Mucosa of rectum (tissue), 2 donors: ENCODE measurements at regions not wholly inside any gene's neighbourhood (a gene's known extent, or its start where the extent isn't known, plus 50 kb on each side); places are given as distances from the start of the nearest gene placed in this dataset.
"Not testable (repeated sequence)": the region's sequence is repeated elsewhere in the genome, so short reads cannot be mapped to it uniquely, and the experiment has no call there.

Experiments
- H3K27ac ChIP-seq, 2 donors: one replicate each; pipeline ENCODE4 v1.7.0; 2013; ENCODE audit warnings: inconsistent platforms in 2 of 2, low read depth in 2 of 2, low read length in 2 of 2
- H3K27me3 ChIP-seq, 2 donors: one replicate each; pipeline ENCODE4 v1.7.0; 2013; ENCODE audit warnings: low read length in 2 of 2; ENCODE audit not compliant: control insufficient read depth in 2 of 2, insufficient read depth in 2 of 2
- H3K36me3 ChIP-seq, 2 donors: one replicate each; pipeline ENCODE4 v1.7.0; 2013; ENCODE audit warnings: low read length in 2 of 2; ENCODE audit not compliant: control insufficient read depth in 2 of 2, insufficient read depth in 2 of 2
- H3K4me1 ChIP-seq, 2 donors: one replicate each; pipeline ENCODE4 v1.7.0; 2013; ENCODE audit warnings: low read length in 2 of 2, mild to moderate bottlenecking in 1 of 2; ENCODE audit not compliant: control insufficient read depth in 2 of 2, insufficient read depth in 2 of 2
- H3K4me3 ChIP-seq, 2 donors: one replicate each; pipeline ENCODE4 v1.7.0; 2013; ENCODE audit warnings: low read length in 2 of 2
- H3K9ac ChIP-seq, 2 donors: one replicate each; pipeline ENCODE4 v1.7.0; 2013; ENCODE audit warnings: low read length in 2 of 2, low read depth in 1 of 2, mild to moderate bottlenecking in 1 of 2
- H3K9me3 ChIP-seq, 2 donors: one replicate each; pipeline ENCODE4 v1.7.0; 2013; ENCODE audit warnings: low read length in 2 of 2; ENCODE audit not compliant: control insufficient read depth in 2 of 2
- donor health status: healthy.
- donor health status: Normal muscosa, but diverticular disease.

DNA sequence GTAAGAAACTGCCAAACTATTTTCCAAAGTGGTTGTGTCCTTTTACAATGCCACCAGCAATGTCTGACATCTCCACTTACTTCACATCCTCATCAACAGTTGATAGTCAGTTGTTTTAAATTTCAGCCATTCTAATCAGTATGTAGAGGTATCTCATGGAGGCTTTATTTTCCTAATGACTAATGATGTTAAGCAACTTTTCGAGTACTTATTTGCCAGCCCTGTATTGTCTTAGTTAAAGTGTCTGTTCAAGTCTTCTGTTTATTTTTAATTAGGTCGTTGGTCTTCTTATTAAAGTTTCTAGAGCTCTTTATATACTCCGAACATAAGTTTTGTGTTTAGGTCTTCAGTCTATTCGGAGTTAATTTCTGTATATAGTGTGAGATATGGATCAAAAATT lies 54.9 kb upstream of the NBPF12 start:
- H3K9me3 ChIP-seq, H3K4me3 ChIP-seq, H3K27ac ChIP-seq, H3K36me3 ChIP-seq, H3K9ac ChIP-seq, H3K27me3 ChIP-seq, H3K4me1 ChIP-seq: not testable (repeated sequence)

DNA sequence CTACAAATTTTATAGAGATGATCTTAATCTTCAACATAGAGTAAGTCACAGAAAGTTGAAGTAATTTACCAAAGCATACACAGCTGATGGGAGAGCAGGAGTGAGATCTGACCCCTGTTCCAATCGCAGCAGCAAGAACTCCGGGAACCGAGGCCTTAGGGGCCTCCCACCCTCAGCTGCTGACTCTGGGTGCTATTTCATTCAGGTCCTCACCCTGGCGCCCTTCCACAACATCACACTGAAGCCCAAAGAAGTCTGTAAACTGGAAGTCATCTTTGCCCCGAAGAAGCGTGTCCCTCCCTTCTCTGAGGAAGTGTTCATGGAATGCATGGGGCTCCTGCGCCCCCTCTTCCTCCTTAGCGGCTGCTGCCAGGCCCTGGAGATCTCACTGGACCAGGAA lies 57.0 kb upstream of the NBPF12 start:
- not testable (repeated sequence) for H3K4me3 ChIP-seq, H3K4me1 ChIP-seq, H3K36me3 ChIP-seq, H3K27ac ChIP-seq, H3K27me3 ChIP-seq, H3K9ac ChIP-seq, H3K9me3 ChIP-seq

DNA sequence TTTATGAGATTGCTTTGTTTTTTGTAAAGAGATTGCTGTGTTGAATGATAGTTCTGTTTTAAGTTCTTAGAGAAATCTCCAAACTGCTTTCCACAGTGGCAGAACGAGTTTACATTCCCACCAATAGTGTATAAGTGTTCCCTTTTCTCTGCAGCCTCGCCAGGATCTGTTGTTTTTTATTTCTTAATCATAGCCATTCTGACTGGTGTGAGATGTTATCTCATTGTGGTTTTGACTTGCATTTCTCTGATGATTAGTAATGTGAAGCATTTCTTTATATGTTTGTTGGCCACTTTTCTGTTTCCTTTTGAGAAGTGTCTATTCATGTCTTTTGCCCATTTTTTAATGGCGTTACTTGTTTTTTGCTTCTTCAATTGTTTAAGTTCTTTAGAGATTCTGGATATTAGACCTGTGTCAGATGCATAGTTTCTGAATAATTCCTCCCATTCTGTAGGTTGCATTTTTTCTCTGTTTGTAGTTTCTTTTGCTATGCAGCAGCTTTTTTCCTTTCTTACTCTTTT lies 74.3 kb upstream of the NBPF12 start:
- not testable (repeated sequence) for H3K27me3 ChIP-seq, H3K9ac ChIP-seq, H3K9me3 ChIP-seq, H3K4me1 ChIP-seq, H3K36me3 ChIP-seq, H3K27ac ChIP-seq, H3K4me3 ChIP-seq

DNA sequence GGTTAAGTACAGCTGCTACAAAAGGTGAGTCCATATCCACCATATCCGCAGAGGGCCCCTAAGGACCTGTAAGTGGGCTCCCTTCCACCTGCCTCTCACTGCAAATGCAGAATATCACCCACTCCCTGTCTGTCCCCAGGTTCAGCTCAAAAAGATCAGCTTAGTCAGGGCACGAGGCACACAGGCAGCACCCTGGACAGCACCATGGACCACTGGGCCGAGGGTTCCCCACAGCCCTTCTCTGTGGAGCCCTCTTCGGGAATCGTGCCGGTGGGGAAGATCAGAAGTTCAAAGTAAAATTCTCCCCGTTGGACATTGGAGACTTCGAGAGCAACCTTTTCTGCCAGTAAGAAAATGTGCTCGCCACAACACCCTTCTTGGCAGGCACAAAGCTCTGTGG lies 85.0 kb upstream of the NBPF12 start:
- not testable (repeated sequence) for H3K9ac ChIP-seq, H3K9me3 ChIP-seq, H3K4me3 ChIP-seq, H3K27me3 ChIP-seq, H3K36me3 ChIP-seq, H3K27ac ChIP-seq, H3K4me1 ChIP-seq

DNA sequence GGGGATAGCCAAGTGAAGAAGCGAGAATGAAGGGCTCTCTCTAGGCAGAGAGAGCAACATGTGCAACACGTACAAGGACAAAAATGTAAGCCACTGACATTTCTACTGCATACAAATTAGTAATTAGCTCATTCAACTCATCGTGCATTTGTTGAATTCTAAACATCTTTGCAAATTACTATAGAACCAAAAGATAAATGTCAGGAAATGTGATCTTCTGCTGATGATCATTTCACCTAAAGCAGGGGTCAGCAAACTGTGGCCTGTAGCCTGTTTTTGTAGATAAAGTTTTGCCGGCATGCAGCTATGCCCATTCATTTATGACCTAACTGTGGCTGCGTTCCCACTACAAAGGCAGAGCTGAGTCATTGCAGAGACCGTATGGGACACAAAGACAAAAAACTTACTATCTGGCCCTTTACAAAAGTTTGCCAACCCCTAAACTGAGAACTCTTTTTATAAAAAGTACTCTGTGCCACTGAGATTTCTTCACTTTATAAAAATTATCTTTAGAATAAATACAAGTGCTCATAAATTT lies 87.7 kb upstream of the NBPF12 start:
- not testable (repeated sequence) for H3K9ac ChIP-seq, H3K36me3 ChIP-seq, H3K4me1 ChIP-seq, H3K27ac ChIP-seq, H3K9me3 ChIP-seq, H3K27me3 ChIP-seq, H3K4me3 ChIP-seq

DNA sequence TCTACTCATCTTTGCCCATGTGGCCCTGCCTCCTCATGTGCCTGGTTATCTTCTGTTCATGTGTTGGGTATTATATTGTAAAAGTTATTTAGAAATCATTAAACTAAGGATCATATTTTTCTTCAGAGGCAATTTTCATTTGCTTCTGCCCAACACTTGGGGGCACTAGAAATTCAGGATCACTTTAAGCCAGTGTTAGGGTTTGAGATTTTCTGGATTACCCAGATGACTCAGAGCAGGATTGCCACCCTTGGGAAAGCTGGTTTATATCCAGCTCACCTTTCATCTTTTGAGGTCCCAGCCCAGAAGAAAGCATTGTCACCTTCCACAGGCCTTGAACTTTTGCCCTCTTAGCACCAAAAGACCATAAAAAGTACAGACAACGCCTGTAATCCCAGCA lies 99.4 kb upstream of the NBPF12 start:
- H3K27ac ChIP-seq, H3K9me3 ChIP-seq, H3K27me3 ChIP-seq, H3K36me3 ChIP-seq, H3K4me1 ChIP-seq, H3K4me3 ChIP-seq, H3K9ac ChIP-seq: not testable (repeated sequence)

DNA sequence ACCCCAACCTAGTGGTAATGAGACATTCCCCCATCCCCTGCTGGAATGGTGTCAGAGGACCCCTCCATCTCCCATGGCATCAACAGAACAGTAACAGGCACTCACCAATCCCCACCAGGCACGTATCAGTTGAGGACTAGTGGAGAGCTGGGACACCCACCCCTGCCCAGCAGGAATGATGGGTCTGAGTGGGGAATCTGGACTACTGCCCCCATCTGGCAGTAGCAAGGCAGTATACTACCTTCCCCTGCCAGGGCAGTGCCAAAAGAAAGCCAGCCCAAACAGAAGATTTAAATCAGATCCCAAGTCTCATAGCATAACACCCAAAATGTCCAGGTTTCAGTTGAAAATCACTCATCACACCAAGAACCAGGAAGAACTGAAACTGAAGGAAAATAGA lies 111.2 kb upstream of the NBPF12 start:
- H3K36me3 ChIP-seq, H3K27ac ChIP-seq, H3K4me1 ChIP-seq, H3K27me3 ChIP-seq, H3K9ac ChIP-seq, H3K4me3 ChIP-seq, H3K9me3 ChIP-seq: not testable (repeated sequence)

DNA sequence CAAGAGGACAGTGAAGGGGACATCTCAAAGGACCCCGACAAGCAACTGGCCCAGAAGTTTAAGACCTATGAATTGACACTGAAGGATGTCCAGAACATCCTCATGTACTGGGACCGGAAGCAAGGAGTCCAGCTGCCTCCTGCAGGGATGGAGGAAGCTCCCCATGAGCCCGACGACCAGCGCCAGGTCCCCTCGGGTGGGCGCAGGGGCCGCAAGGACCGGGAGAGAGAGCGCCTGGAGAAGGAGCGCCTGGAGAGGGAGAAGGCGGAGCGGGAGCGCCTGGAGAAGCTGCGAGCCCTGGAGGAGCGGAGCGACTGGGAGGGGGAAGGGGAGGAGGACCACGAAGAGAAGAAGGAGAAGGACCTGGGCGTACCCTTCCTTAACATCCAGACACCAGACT lies 143.9 kb upstream of the NBPF12 start:
- H3K27me3 ChIP-seq, H3K36me3 ChIP-seq, H3K9ac ChIP-seq, H3K4me3 ChIP-seq, H3K27ac ChIP-seq, H3K9me3 ChIP-seq, H3K4me1 ChIP-seq: not testable (repeated sequence)

- not testable (repeated sequence) for H3K9ac ChIP-seq, H3K9me3 ChIP-seq, H3K36me3 ChIP-seq, H3K4me3 ChIP-seq, H3K4me1 ChIP-seq, H3K27me3 ChIP-seq, H3K27ac ChIP-seq
Measured at GRCh38 chr1:146792725-146793124, 145.4 kb upstream of the NBPF12 start.

GRCh38 chr1:146784212-146784940 lies 153.7 kb upstream of the NBPF12 start:
- H3K4me1 ChIP-seq, H3K9me3 ChIP-seq, H3K27ac ChIP-seq, H3K27me3 ChIP-seq, H3K36me3 ChIP-seq, H3K4me3 ChIP-seq, H3K9ac ChIP-seq: not testable (repeated sequence)

DNA sequence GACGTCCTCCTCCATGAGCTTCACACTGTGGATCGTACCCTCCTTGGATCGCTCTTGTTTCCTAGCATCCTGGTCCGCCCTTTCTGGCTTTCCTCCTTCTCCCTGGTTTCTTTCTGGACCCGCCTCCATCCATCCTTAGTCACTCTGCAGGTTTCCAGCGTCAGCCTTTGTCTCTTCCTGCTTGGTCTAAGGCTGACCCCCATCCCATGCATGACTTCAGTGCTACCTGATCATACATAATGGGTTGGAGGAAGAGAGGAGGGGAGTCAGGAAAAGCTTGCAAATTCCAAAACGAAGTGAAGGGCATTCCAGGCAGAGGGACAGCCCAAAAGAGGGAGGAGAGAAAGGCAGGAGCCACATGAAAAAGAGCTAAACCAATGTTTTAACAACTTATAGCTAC lies 156.9 kb upstream of the NBPF12 start:
- H3K4me1 ChIP-seq, H3K36me3 ChIP-seq, H3K9ac ChIP-seq, H3K9me3 ChIP-seq, H3K27me3 ChIP-seq, H3K4me3 ChIP-seq, H3K27ac ChIP-seq: not testable (repeated sequence)
